Esophagus squamous epithelium (tissue), 5 donors: ENCODE measurements at regions not wholly inside any gene's neighbourhood (a gene's known extent, or its start where the extent isn't known, plus 50 kb on each side); places are given as distances from the start of the nearest gene placed in this dataset.

Source experiments
- DNase-seq: peaks from one replicate; lab custom pipeline; 2025; lab: John Stamatoyannopoulos, UW
- H3K27ac ChIP-seq, 4 donors: fragments of 200-600 bp; sonication (generic); one replicate each; pipeline ENCODE4 v1.5.1; 2016 to 2019; ENCODE audit warnings: mild to moderate bottlenecking in 1 of 4
- H3K27me3 ChIP-seq, 4 donors: fragments of 200-600 bp; sonication (generic); 1 replicate in 3 of 4; 2 replicates in 1 of 4; pipeline versions ENCODE4 v1.5.1 to v1.6.0; 2017 to 2021; ENCODE audit warnings: antibody characterized with exemption in 1 of 4
- H3K36me3 ChIP-seq, 3 donors: fragments of 200-600 bp; sonication (generic); one replicate each; pipeline ENCODE4 v1.5.1; 2016 to 2019
- H3K4me1 ChIP-seq, 3 donors: fragments of 200-600 bp; sonication (generic); one replicate each; pipeline ENCODE4 v1.5.1; 2017 to 2019
- H3K4me3 ChIP-seq, 4 donors: fragments of 200-600 bp; sonication (generic); 1 replicate in 3 of 4; 2 replicates in 1 of 4; pipeline ENCODE4 v1.5.1; 2016 to 2019; ENCODE audit warnings: mild to moderate bottlenecking in 2 of 4, moderate library complexity in 1 of 4
- H3K9me3 ChIP-seq, 3 donors: fragments of 200-600 bp; sonication (generic); one replicate each; pipeline ENCODE4 v1.5.1; 2016 to 2019
- CTCF ChIP-seq, 6 experiments: fragments of 450-650 bp in 4 of 6; fragments of 200-600 bp in 2 of 6; sonication (generic) in 2 of 6; IDR thresholded peaks; one replicate each; pipeline ENCODE4 v1.5.1; 2016 to 2019; ENCODE audit warnings: antibody characterized with exemption in 6 of 6, mild to moderate bottlenecking in 4 of 6, moderate library complexity in 4 of 6
- POLR2A ChIP-seq, 4 donors: fragments of 450-650 bp; IDR thresholded peaks; one replicate each; pipeline ENCODE4 v1.6.1; 2017; ENCODE audit warnings: antibody characterized with exemption in 4 of 4, mild to moderate bottlenecking in 4 of 4, moderate library complexity in 3 of 4
- WGBS, 2 donors: methylation state at CpG; one replicate each; pipeline ENCODE4 v1.1.5; 2018; 5-methylcytosine and 5-hydroxymethylcytosine counted together
- intact Hi-C: fragments of 100-400 bp; cut with DNase I; formaldehyde crosslinking; loops from one replicate; pipeline ENCODE4 v1.15.0; 2022
- donor health status: DM: yes; HTN: yes; CAD: no.

- no peak for TF ChIP-seq CTCF (IDR thresholded peaks at IDR 0.05)
- TF ChIP-seq POLR2A (IDR thresholded peaks at IDR 0.05) = no peak
- intact Hi-C loops = no loop called here
- H3K27me3 ChIP-seq = no peaks in the 10 kb centered on the region
- no peak overlapping the region for H3K4me3 ChIP-seq
- no peaks in the 10 kb centered on the region for H3K9me3 ChIP-seq
- H3K27ac ChIP-seq = no peak overlapping the region
- H3K4me1 ChIP-seq = no peaks in the 10 kb centered on the region
- WGBS, 2 donors = 14 to 29% methylated on average over 1 of the region's 1 CpG
- no peaks in the 10 kb centered on the region for H3K36me3 ChIP-seq
- DNase-seq = no peak
These were observed 512.1 kb downstream of the MAN2A1 start for GRCh38 chr5:110201791-110202190.

DNA sequence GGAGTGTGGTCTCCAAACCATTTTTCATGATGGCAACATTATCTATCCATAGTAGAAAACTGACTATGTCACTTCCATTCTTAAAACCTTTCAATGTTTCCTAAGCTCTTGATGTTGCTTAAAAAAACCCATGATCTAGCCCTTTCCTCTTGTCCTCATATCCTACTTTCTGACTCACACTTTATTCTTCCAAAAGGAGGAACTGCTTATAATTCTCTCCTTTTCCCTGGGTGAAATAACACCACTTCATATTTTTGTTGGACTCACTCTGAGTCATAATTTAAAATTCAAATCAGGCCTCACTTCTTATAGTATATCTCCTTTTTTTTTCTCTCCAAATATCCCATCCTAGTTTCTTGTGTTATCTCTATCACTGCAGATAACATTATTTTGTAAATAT is 513.9 kb downstream of the MAN2A1 start:
- Histone ChIP-seq H3K4me1 (no peaks in the 10 kb centered on the region), H3K4me3 (no peak overlapping the region), H3K27me3 (no peaks in the 10 kb centered on the region), H3K36me3 (no peaks in the 10 kb centered on the region), H3K9me3 (no peaks in the 10 kb centered on the region), H3K27ac (no peak overlapping the region)
- TF ChIP-seq POLR2A (IDR thresholded peaks at IDR 0.05) (no peak), CTCF (IDR thresholded peaks at IDR 0.05) (no peak)
- no peak for DNase-seq
- intact Hi-C loops = no loop called here

DNA sequence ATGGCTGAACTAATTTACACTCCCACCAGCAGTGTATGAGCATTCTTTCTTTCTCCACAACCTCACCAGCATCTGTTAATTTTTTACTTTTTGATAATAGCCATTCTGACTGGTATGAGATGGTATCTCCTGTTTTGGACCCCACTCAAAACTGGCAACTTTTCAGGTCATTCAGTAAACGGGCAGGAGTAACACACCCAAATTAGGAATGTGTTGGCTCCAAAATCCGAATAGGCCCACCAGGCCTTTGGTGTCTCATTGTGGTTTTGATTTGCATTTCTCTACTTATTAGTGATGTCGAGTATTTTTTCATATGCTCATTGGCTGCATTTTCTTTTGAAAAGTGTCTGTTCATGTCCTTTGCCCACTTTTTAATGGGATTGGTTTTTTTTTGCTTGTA is 517.1 kb downstream of the TMEM232 start:
- DNase-seq = no peak
- TF ChIP-seq POLR2A (IDR thresholded peaks at IDR 0.05) (no peak), CTCF (IDR thresholded peaks at IDR 0.05) (no peak)
- WGBS, 2 donors = 61 to 63% methylated on average over 3 of the region's 3 CpGs
- Histone ChIP-seq H3K36me3 (no peaks in the 10 kb centered on the region), H3K27me3 (no peaks in the 10 kb centered on the region), H3K4me3 (no peak overlapping the region), H3K4me1 (no peaks in the 10 kb centered on the region), H3K27ac (no peak overlapping the region), H3K9me3 (no peaks in the 10 kb centered on the region)
- intact Hi-C loops = no loop called here

GRCh38 chr5:110218981-110219380 is 507.5 kb downstream of the TMEM232 start:
- TF ChIP-seq POLR2A (IDR thresholded peaks at IDR 0.05) = no peak
- no peak for TF ChIP-seq CTCF (IDR thresholded peaks at IDR 0.05)
- no peak for DNase-seq
- intact Hi-C loops = no loop called here
- H3K27me3 ChIP-seq = no peaks in the 10 kb centered on the region
- no peak overlapping the region for H3K27ac ChIP-seq
- H3K9me3 ChIP-seq = peaks cover 0 to 43% (median 14%) of the 10 kb centered on the region in 3 donors
- H3K36me3 ChIP-seq = no peaks in the 10 kb centered on the region
- no peaks in the 10 kb centered on the region for H3K4me1 ChIP-seq
- no peak overlapping the region for H3K4me3 ChIP-seq
- WGBS, 2 donors = 63% methylated on average over 1 of the region's 1 CpG; no CpG with 5 or more reads in 1 of the 2 donors

DNA sequence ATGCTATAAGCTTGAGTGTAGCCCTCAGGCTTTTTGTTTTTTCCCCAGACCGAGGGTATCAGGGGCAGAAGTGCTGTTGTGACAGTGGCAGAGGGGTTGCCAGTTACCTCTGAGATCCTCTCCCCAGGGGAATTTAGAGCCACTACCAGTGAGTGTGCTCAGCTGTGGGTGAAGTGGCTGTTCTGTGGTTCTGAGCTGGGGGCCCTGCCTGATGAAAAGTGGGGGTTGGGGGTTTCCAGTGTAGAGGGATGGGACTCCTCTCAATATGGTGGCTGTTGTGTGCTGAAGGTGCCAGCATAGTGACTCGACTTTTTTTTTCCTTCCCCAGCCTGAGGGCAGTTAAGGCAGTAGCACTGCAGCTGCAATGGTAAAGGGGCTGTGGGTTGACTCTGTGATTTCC is 506.7 kb downstream of the TMEM232 start:
- DNase-seq = no peak
- TF ChIP-seq POLR2A (IDR thresholded peaks at IDR 0.05) = no peak
- TF ChIP-seq CTCF (IDR thresholded peaks at IDR 0.05) = no peak
- H3K27ac ChIP-seq = no peak overlapping the region
- WGBS, 2 donors = 0% methylated on average over 1 of the region's 2 CpGs; no CpG with 5 or more reads in 1 of the 2 donors
- peaks cover 0 to 43% (median 14%) of the 10 kb centered on the region in 3 donors for H3K9me3 ChIP-seq
- no peak overlapping the region for H3K4me3 ChIP-seq
- H3K36me3 ChIP-seq = no peaks in the 10 kb centered on the region
- intact Hi-C loops = no loop called here
- no peaks in the 10 kb centered on the region for H3K27me3 ChIP-seq
- no peaks in the 10 kb centered on the region for H3K4me1 ChIP-seq
